HG02763 (cell line): ENCODE measurements at regions not wholly inside any gene's neighbourhood (a gene's known extent, or its start where the extent isn't known, plus 50 kb on each side); places are given as distances from the start of the nearest gene placed in this dataset.
A peak's percentile ranks its signal among the peaks of the same experiment; 100 is the strongest.

Experiments used
- ATAC-seq: cut with Tn5 transposase; IDR thresholded peaks from one replicate; pipeline ENCODE4 v1.9.1; 2021; ENCODE audit warnings: mild to moderate bottlenecking, moderate library complexity; ENCODE audit not compliant: unreplicated experiment

- ATAC-seq = no peak
Observed at GRCh38 chrX:78496483-78496882, 162.6 kb downstream of the RTL3 start.

- ATAC-seq = peak; percentile 77
Observed at GRCh38 chrX:78493180-78493579, 165.8 kb upstream of the CYSLTR1 start.

GRCh38 chrX:78476701-78477100, 149.3 kb upstream of the CYSLTR1 start:
- ATAC-seq = no peak

- no peak for ATAC-seq
Observed at GRCh38 chrX:78456909-78457308, 129.5 kb upstream of the CYSLTR1 start.

GRCh38 chrX:78455901-78456300, 128.5 kb upstream of the CYSLTR1 start:
- no peak for ATAC-seq

GRCh38 chrX:78452356-78452755, 124.9 kb upstream of the CYSLTR1 start:
- ATAC-seq = no peak

- ATAC-seq = no peak
Observed at GRCh38 chrX:78437621-78438020, 110.2 kb upstream of the CYSLTR1 start.

GRCh38 chrX:78429172-78429571, 101.8 kb upstream of the CYSLTR1 start:
- ATAC-seq = no peak

- ATAC-seq = no peak
Observed at GRCh38 chrX:78388663-78389062, 61.3 kb upstream of the CYSLTR1 start.

GRCh38 chrX:78387364-78387763, 60.0 kb upstream of the CYSLTR1 start:
- ATAC-seq = no peak

- ATAC-seq = no peak
Observed at GRCh38 chrX:78384486-78384885, 57.1 kb upstream of the CYSLTR1 start.

GRCh38 chrX:78383594-78383993, 56.2 kb upstream of the CYSLTR1 start:
- no peak for ATAC-seq

GRCh38 chrX:78378476-78379115, 51.2 kb upstream of the CYSLTR1 start:
- no peak for ATAC-seq
